Psoas muscle (tissue), 7 donors: ENCODE measurements at regions not wholly inside any gene's neighbourhood (a gene's known extent, or its start where the extent isn't known, plus 50 kb on each side); places are given as distances from the start of the nearest gene placed in this dataset.

Experiments used
- ATAC-seq, 4 donors: fragments of 200-7000 bp; cut with Tn5 transposase; one replicate each; pipeline ENCODE4 v1.9.1; 2020; ENCODE audit warnings: moderate library complexity in 3 of 4, mild to moderate bottlenecking in 2 of 4
- DNase-seq, 2 donors: peaks; one replicate each; pipeline ENCODE4 v3.0.0-alpha.2; 2020
- H3K27ac ChIP-seq: fragments of 200-600 bp; one replicate; pipeline ENCODE4 v1.8.0; 2022
- H3K27me3 ChIP-seq, 3 donors: fragments of 200-600 bp in 1 of 3; one replicate each; pipeline versions ENCODE4 v1.6.1 to v1.8.0; 2013 to 2022; ENCODE audit warnings: low read length in 2 of 3, mild to moderate bottlenecking in 2 of 3, moderate library complexity in 1 of 3; ENCODE audit not compliant: insufficient read depth in 3 of 3
- H3K36me3 ChIP-seq, 2 donors: fragments of 200-600 bp in 1 of 2; one replicate each; pipeline versions ENCODE4 v1.6.1 to v1.8.0; 2013 to 2022; ENCODE audit warnings: low read depth in 1 of 2, mild to moderate bottlenecking in 1 of 2, moderate library complexity in 1 of 2; ENCODE audit not compliant: insufficient read depth in 1 of 2
- H3K4me1 ChIP-seq: fragments of 200-600 bp; one replicate; pipeline ENCODE4 v1.8.0; 2022
- H3K4me3 ChIP-seq: fragments of 200-600 bp; one replicate; pipeline ENCODE4 v1.8.0; 2022; ENCODE audit warnings: mild to moderate bottlenecking
- H3K9me3 ChIP-seq: fragments of 200-600 bp; one replicate; pipeline ENCODE4 v1.8.0; 2022
- WGBS, 3 donors: extraction: QIAGEN DNeasy Blood & Tissue Kit; methylation state at CpG; one replicate each; pipeline versions ENCODE4 v1.1.6 to v1.1.7; 2013; 5-methylcytosine and 5-hydroxymethylcytosine counted together
- intact Hi-C, 2 donors: fragments of 100-400 bp; cut with DNase I; formaldehyde crosslinking; loops; one replicate each; pipeline versions ENCODE4 v1.11.0 to v1.14.2; 2022
- TF ChIP-seq, protein P1 (sequence below): fragments of 200-600 bp; IDR thresholded peaks from one replicate; pipeline ENCODE4 v1.8.0; 2022; ENCODE audit warnings: antibody characterized with exemption
- donor health status: healthy with polysubstance abuse.
- donor health status: DM: no; HTN: no; CAD: no; lungs with moderate emphysema.
- donor health status: Bipolar disorder and iron deficiency.
- donor health status: healthy.
- donor health status: DM: yes; HTN: yes; CAD: no.
- donor health status: DM: no; HTN: no; CAD: no.
- donor health status: DM: yes; HTN: yes; CAD: no.

DNA sequence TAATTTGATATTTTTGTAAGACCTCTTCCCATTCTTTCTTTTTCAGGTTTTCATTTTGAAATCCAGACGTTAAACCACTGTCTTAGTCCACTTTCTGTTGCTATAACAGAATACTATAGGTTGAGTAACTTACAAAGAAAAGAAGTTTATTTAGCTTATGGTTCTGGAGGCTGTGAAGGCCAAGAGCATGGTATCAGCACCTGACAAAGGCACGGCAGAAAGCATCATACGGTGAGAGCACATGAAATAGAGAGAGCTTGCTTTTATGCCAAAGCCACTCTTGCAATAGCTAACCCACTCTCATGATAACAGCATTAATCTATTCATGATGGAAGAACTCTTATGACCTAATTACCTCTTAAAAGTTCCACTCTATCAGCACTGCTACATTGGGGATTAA is 255.6 kb upstream of the PDE4D start:
- Histone ChIP-seq H3K4me1 (no peaks in the 10 kb centered on the region), H3K27me3 (no peaks in the 10 kb centered on the region), H3K27ac (no peak overlapping the region), H3K36me3 (no peaks in the 10 kb centered on the region), H3K4me3 (no peak overlapping the region), H3K9me3 (peaks cover 4% of the 10 kb centered on the region)
- no peak for DNase-seq
- ATAC-seq, result no peak
- TF ChIP-seq, protein P1, sequence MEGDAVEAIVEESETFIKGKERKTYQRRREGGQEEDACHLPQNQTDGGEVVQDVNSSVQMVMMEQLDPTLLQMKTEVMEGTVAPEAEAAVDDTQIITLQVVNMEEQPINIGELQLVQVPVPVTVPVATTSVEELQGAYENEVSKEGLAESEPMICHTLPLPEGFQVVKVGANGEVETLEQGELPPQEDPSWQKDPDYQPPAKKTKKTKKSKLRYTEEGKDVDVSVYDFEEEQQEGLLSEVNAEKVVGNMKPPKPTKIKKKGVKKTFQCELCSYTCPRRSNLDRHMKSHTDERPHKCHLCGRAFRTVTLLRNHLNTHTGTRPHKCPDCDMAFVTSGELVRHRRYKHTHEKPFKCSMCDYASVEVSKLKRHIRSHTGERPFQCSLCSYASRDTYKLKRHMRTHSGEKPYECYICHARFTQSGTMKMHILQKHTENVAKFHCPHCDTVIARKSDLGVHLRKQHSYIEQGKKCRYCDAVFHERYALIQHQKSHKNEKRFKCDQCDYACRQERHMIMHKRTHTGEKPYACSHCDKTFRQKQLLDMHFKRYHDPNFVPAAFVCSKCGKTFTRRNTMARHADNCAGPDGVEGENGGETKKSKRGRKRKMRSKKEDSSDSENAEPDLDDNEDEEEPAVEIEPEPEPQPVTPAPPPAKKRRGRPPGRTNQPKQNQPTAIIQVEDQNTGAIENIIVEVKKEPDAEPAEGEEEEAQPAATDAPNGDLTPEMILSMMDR, result no peak
- 52 to 56% (median 55%) methylated on average over 3 of the region's 3 CpGs for WGBS, 3 donors
- intact Hi-C loops, result no loop called here

DNA sequence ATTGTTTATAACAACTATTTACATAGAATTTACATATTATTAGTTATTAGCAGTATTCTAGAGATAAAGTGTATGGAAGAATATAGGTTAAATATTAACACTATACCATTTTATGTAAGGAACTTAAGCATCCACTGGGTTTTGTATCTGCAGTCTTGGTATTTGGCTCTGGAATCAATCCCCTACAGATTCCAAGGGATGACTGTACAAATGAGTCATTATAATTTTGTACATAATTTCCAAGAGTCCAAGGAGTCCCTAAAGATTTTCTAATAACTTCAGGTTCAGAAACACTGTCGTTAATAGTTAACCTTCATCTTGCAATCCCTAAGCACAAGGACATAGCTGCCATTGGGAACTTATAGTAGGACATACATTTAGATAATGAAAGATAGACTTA is 254.8 kb upstream of the PDE4D start:
- no peak overlapping the region for H3K4me3 ChIP-seq
- TF ChIP-seq, protein P1, result no peak
- no peak overlapping the region for H3K27ac ChIP-seq
- no peaks in the 10 kb centered on the region for H3K36me3 ChIP-seq
- DNase-seq (no peak), ATAC-seq (no peak)
- intact Hi-C loops, result no loop called here
- H3K27me3 ChIP-seq, result no peaks in the 10 kb centered on the region
- 72 to 82% (median 75%) methylated on average over 1 of the region's 1 CpG for WGBS, 3 donors
- peaks cover 4% of the 10 kb centered on the region for H3K9me3 ChIP-seq
- no peaks in the 10 kb centered on the region for H3K4me1 ChIP-seq

DNA sequence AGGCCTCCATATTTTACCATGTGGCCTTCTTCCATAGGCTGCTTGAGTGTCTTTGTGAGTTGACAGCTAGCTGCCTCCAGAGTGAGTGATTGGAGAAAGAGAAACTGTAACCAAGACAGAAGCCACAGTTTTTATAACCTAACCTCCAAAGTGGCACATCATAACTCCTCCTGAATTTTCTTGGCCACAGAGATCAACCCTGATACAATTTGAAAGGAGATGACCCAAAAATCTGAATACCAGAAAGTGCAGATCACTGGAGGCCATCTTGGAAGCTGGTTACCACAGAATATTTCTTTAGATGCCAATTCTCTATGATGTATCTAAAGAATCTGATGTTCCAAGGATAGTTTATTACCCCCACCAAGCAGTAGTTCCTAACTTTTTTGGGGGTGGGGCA is 254.3 kb upstream of the PDE4D start:
- no peaks in the 10 kb centered on the region for H3K27me3 ChIP-seq
- intact Hi-C loops, result no loop called here
- peaks cover 4% of the 10 kb centered on the region for H3K9me3 ChIP-seq
- no peak for DNase-seq
- TF ChIP-seq, protein P1, result no peak
- H3K4me3 ChIP-seq, result no peak overlapping the region
- ATAC-seq, result no peak
- no peak overlapping the region for H3K27ac ChIP-seq
- H3K36me3 ChIP-seq, result no peaks in the 10 kb centered on the region
- H3K4me1 ChIP-seq, result no peaks in the 10 kb centered on the region

DNA sequence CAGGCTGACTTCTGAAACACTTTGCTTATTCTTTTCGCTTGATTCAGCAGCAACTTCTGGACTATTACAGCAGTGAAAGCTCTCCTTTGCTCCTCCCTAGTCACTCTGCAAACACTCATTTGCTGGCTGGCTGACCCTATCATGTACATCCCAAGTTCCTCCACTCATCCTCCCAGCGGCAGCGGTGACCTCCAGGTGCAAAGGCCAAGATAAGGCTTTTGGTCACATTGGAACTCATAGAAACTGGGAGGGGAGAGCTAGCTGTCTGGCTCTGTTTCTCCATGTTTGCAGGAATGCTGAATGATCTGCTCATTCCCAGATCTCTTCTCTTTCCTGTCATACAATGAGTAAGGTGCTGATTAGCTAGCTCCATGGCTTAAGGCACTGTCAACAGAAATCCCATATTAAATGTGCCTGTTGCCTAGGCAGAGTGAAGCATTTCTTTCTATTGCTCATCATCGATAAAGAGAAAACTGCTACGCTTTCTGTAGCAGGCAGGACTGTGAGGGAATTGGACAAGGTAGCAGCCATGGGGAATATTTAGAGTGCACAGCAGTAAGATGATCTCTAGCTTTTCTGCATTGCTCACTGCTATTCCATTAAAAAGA is 250.5 kb upstream of the PDE4D start:
- DNase-seq, result no peak
- 75 to 81% (median 78%) methylated on average over 5 of the region's 5 CpGs for WGBS, 3 donors

More for the DNA sequence above, 250.5 kb upstream of the PDE4D start:
- Histone ChIP-seq H3K4me1 (no peaks in the 10 kb centered on the region), H3K27ac (no peak overlapping the region), H3K27me3 (no peaks in the 10 kb centered on the region), H3K9me3 (no peaks in the 10 kb centered on the region), H3K4me3 (no peak overlapping the region), H3K36me3 (no peaks in the 10 kb centered on the region)
- no peak for ATAC-seq
- intact Hi-C loops, result no loop called here
- TF ChIP-seq, protein P1, result no peak
